ENCODE measurements at regions not wholly inside any gene's neighbourhood (a gene's known extent, or its start where the extent isn't known, plus 50 kb on each side); places are given as distances from the start of the nearest gene placed in this dataset.
"Not testable (repeated sequence)": the region's sequence is repeated elsewhere in the genome, so short reads cannot be mapped to it uniquely, and the experiment has no call there.

DNA sequence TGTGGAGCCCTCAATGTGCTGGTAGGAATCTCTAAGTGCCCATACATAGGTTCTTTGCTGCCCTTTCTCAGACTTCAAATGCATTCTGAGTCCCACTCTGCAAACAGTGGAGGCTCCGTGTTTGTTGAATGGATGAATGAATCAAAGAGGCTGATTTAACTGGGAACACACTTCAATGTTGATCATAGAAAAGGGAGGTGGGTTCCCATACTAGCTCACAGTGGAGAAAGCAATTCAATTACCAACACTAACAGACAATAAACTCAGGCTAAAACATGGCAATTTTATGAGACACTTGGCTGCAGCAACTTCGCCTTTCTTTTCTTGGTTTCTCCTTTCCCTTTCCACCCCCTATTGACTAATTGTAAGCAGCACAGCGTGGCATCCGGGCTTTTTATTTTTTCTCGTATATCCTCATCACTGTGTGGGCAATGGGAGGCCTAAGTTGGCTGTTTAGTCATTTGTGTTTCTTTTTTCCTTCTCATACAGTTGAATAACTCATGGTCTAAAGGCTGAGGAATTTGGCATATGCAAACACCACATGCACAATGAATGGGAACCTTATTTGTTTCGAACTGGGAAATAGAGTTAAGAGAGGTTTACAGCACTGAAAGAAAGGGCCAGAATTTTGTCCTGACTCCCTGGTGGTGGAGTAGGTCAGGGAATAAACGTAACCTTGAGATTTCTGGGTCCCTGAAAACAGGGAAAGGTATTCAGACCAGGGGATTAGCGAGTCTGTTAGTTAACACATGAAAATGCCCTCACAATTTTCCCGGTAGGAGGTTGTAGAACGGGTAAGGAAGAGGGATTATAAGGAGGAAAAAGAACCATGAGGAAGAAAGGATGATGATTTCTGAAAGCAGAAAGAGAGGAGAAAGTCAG, 858.5 kb downstream of the KCNMA1 start:
- H3K27me3 ChIP-seq (ENCODE audit: insufficient read depth, insufficient read length) = no peaks in the 10 kb centered on the region
- H3K4me3 ChIP-seq (ENCODE audit: insufficient read length, low read depth) = no peak overlapping the region
- H3K4me1 ChIP-seq (ENCODE audit: insufficient read depth, insufficient read length) = peaks cover 2% of the 10 kb centered on the region
- TF ChIP-seq YY1 (IDR thresholded peaks at IDR 0.05; ENCODE audit: insufficient read depth, insufficient read length) (no peak), ZNF274 (IDR thresholded peaks at IDR 0.05; ENCODE audit: low read depth, low read length) (no peak), SUZ12 (IDR thresholded peaks at IDR 0.05; ENCODE audit: extremely low read depth, insufficient read depth, insufficient read length) (no peak)
- peak overlapping the region; percentile 1 for H3K9ac ChIP-seq (ENCODE audit: insufficient read length, low read depth)
- H3K9me3 ChIP-seq (ENCODE audit: insufficient read depth, low read length) = peaks cover 18% of the 10 kb centered on the region
- no peaks in the 10 kb centered on the region for H3K36me3 ChIP-seq (ENCODE audit: insufficient read depth, insufficient read length, low read length)
- peak; percentile 73 for DNase-seq (ENCODE audit: low read depth, low spot score)

DNA sequence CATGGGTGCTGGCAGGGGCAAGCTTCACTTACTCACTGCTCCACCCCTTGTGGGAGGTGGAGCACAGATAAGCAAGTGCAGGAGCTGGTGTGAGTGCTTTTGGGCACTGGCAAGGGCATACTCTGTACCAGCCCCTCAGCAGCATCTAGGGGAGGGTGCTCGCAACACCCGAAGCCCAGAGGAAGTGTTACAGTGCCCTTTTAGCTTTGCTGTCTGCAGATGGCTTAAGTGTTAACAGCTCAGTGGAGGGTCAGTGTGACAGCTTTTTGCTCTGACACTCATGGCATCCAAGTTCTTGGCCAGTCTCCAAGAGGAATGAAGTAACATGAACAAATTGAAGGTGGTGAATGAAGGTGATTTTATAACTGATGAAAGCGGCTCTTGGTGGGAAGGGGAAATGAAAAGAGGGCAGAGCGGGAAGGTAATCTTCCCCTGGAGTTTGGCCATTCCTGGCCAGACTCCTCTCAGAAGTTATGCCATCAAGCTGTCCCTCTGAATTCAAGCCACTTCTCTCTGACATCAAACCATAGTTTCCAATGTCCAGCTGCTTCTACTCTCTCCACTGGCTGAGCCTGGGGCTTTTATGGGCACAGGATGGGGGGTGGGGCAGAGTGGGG, 862.5 kb downstream of the KCNMA1 start:
- Histone ChIP-seq H3K9me3 (ENCODE audit: insufficient read depth, low read length) (peaks cover 19% of the 10 kb centered on the region), H3K4me3 (ENCODE audit: insufficient read length, low read depth) (no peak overlapping the region), H3K4me1 (ENCODE audit: insufficient read depth, insufficient read length) (peaks cover 2% of the 10 kb centered on the region), H3K27me3 (ENCODE audit: insufficient read depth, insufficient read length) (no peaks in the 10 kb centered on the region), H3K36me3 (ENCODE audit: insufficient read depth, insufficient read length, low read length) (no peaks in the 10 kb centered on the region), H3K9ac (ENCODE audit: insufficient read length, low read depth) (no peak overlapping the region)
- no peak for DNase-seq (ENCODE audit: low read depth, low spot score)
- no peak for TF ChIP-seq YY1 (IDR thresholded peaks at IDR 0.05; ENCODE audit: insufficient read depth, insufficient read length)
- no peak for TF ChIP-seq ZNF274 (IDR thresholded peaks at IDR 0.05; ENCODE audit: low read depth, low read length)
- no peak for TF ChIP-seq SUZ12 (IDR thresholded peaks at IDR 0.05; ENCODE audit: extremely low read depth, insufficient read depth, insufficient read length)

DNA sequence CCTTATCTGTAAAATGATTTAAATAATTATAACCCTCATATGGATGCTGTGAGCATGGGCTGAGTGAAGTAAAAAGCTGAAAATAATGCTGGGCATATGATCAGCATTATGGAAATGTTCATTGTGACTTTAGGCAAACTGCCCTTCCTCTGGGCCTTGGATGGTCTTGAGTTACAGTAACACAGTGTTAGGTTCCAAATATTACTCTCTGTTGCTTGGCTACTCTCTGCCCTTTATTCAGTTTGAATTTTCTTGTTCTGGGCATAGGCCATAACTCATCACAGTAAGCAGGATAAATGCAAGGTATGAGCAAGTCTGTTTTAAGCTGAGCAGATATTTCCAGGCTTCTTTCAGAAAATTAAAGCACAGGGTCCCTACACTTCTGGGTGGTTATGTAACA, 868.0 kb downstream of the KCNMA1 start:
- Histone ChIP-seq H3K9me3 (ENCODE audit: insufficient read depth, low read length) (0 out of 2 replicates have a peak, but pooled peaks cover 5% of the 10 kb centered on the region), H3K36me3 (ENCODE audit: insufficient read depth, insufficient read length, low read length) (no peaks in the 10 kb centered on the region), H3K4me3 (ENCODE audit: insufficient read length, low read depth) (no peak overlapping the region), H3K27me3 (ENCODE audit: insufficient read depth, insufficient read length) (no peaks in the 10 kb centered on the region), H3K9ac (ENCODE audit: insufficient read length, low read depth) (no peak overlapping the region), H3K4me1 (ENCODE audit: insufficient read depth, insufficient read length) (no peaks in the 10 kb centered on the region)
- TF ChIP-seq ZNF274 (IDR thresholded peaks at IDR 0.05; ENCODE audit: low read depth, low read length) (no peak), SUZ12 (IDR thresholded peaks at IDR 0.05; ENCODE audit: extremely low read depth, insufficient read depth, insufficient read length) (no peak), YY1 (IDR thresholded peaks at IDR 0.05; ENCODE audit: insufficient read depth, insufficient read length) (no peak)
- no peak for DNase-seq (ENCODE audit: low read depth, low spot score)

DNA sequence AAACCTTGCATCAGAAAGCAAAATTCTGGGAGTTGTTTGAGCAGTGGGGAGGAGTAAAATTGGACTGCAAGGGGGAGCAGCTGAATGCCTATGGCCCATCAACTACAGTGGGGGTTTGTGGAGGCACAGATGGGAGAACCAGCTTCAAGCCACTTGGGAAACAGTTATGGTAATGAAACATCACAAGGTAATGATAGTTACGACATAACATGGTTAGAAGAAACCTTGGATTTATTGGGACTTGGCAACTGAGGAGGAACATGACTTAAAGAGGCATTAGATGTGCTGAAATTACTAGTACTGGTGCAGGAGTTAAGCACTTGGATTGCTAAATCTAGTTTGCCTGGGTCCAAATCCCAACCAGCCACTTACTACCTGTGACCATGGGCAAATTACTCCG, 868.4 kb downstream of the KCNMA1 start:
- TF ChIP-seq YY1 (IDR thresholded peaks at IDR 0.05; ENCODE audit: insufficient read depth, insufficient read length) (no peak), ZNF274 (IDR thresholded peaks at IDR 0.05; ENCODE audit: low read depth, low read length) (no peak), SUZ12 (IDR thresholded peaks at IDR 0.05; ENCODE audit: extremely low read depth, insufficient read depth, insufficient read length) (no peak)
- no peak for DNase-seq (ENCODE audit: low read depth, low spot score)
- Histone ChIP-seq H3K27me3 (ENCODE audit: insufficient read depth, insufficient read length) (no peaks in the 10 kb centered on the region), H3K9me3 (ENCODE audit: insufficient read depth, low read length) (0 out of 2 replicates have a peak, but pooled peaks cover under 1% of the 10 kb centered on the region), H3K4me3 (ENCODE audit: insufficient read length, low read depth) (no peak overlapping the region), H3K4me1 (ENCODE audit: insufficient read depth, insufficient read length) (no peaks in the 10 kb centered on the region), H3K36me3 (ENCODE audit: insufficient read depth, insufficient read length, low read length) (no peaks in the 10 kb centered on the region), H3K9ac (ENCODE audit: insufficient read length, low read depth) (no peak overlapping the region)

DNA sequence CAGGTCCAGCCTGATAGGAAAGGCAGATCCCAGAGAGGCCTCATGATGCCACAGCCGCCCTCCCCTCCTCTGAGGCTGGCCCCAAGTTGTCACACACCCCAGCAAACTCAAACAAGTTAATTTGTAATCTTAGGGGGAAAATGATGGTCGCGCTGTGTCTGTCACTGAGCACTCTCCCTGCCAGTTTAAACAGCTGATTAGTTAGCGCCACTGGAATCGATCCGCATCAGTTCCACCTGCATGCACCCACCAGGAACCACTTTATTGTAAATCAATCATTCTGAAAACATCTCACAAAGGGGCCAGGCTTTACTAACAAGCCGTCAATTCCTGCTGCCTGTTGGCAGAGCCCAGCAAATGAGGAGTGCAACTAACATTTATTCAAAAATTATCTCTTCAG, 870.9 kb downstream of the KCNMA1 start:
- Histone ChIP-seq H3K27me3 (ENCODE audit: insufficient read depth, insufficient read length) (no peaks in the 10 kb centered on the region), H3K4me3 (ENCODE audit: insufficient read length, low read depth) (no peak overlapping the region), H3K4me1 (ENCODE audit: insufficient read depth, insufficient read length) (no peaks in the 10 kb centered on the region), H3K9me3 (ENCODE audit: insufficient read depth, low read length) (no peaks in the 10 kb centered on the region), H3K36me3 (ENCODE audit: insufficient read depth, insufficient read length, low read length) (no peaks in the 10 kb centered on the region), H3K9ac (ENCODE audit: insufficient read length, low read depth) (no peak overlapping the region)
- TF ChIP-seq SUZ12 (IDR thresholded peaks at IDR 0.05; ENCODE audit: extremely low read depth, insufficient read depth, insufficient read length) = no peak
- TF ChIP-seq ZNF274 (IDR thresholded peaks at IDR 0.05; ENCODE audit: low read depth, low read length) = no peak
- no peak for TF ChIP-seq YY1 (IDR thresholded peaks at IDR 0.05; ENCODE audit: insufficient read depth, insufficient read length)
- DNase-seq (ENCODE audit: low read depth, low spot score) = no peak

DNA sequence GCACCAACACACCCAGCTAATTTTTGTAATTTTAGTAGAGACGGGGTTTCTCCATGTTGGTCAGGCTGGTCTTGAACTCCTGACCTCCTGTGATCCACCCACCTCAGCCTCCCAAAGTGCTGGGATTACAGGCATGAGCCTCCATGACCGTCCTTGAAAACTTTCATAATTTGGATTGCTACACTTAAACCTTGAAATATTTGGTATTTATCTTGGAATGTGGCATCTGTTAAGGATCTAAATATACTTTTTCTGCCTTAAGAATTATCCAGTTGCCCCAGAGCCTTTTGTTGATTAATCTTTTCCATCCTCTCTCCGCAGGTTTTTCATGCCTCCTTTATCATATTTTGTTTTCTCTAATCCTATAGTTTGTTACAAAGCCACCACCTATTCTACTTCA, 872.7 kb downstream of the KCNMA1 start:
- not testable (repeated sequence) for H3K27me3 ChIP-seq (ENCODE audit: insufficient read depth, insufficient read length); H3K4me3 ChIP-seq (ENCODE audit: insufficient read length, low read depth); H3K36me3 ChIP-seq (ENCODE audit: insufficient read depth, insufficient read length, low read length); DNase-seq (ENCODE audit: low read depth, low spot score); H3K4me1 ChIP-seq (ENCODE audit: insufficient read depth, insufficient read length); H3K9ac ChIP-seq (ENCODE audit: insufficient read length, low read depth); H3K9me3 ChIP-seq (ENCODE audit: insufficient read depth, low read length)

DNA sequence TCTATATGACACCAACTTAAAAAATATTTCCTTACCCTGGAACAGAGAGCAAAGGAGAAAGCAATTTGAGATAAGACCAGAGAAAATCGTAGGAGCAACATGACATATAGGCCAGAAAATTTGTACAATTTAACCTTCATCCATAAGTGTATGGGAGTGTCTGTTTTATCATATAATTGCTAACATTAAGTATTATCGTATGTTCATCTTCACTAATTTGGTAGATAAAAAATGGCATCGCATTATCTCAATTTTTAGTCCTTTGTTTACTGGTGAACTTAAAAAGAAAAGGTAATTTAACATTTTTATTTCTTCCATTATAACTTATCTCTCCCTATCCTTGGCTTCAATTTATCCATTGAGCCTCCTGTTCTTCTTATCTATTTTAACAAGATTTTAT, 873.4 kb downstream of the KCNMA1 start:
- Histone ChIP-seq H3K9ac (ENCODE audit: insufficient read length, low read depth) (no peak overlapping the region), H3K4me3 (ENCODE audit: insufficient read length, low read depth) (no peak overlapping the region), H3K4me1 (ENCODE audit: insufficient read depth, insufficient read length) (no peaks in the 10 kb centered on the region), H3K27me3 (ENCODE audit: insufficient read depth, insufficient read length) (no peaks in the 10 kb centered on the region), H3K9me3 (ENCODE audit: insufficient read depth, low read length) (no peaks in the 10 kb centered on the region), H3K36me3 (ENCODE audit: insufficient read depth, insufficient read length, low read length) (no peaks in the 10 kb centered on the region)
- DNase-seq (ENCODE audit: low read depth, low spot score) = no peak
- TF ChIP-seq YY1 (IDR thresholded peaks at IDR 0.05; ENCODE audit: insufficient read depth, insufficient read length) (no peak), SUZ12 (IDR thresholded peaks at IDR 0.05; ENCODE audit: extremely low read depth, insufficient read depth, insufficient read length) (no peak), ZNF274 (IDR thresholded peaks at IDR 0.05; ENCODE audit: low read depth, low read length) (no peak)
